ENCODE measurements at regions not wholly inside any gene's neighbourhood (a gene's known extent, or its start where the extent isn't known, plus 50 kb on each side); places are given as distances from the start of the nearest gene placed in this dataset.

- TF ChIP-seq, protein P1, sequence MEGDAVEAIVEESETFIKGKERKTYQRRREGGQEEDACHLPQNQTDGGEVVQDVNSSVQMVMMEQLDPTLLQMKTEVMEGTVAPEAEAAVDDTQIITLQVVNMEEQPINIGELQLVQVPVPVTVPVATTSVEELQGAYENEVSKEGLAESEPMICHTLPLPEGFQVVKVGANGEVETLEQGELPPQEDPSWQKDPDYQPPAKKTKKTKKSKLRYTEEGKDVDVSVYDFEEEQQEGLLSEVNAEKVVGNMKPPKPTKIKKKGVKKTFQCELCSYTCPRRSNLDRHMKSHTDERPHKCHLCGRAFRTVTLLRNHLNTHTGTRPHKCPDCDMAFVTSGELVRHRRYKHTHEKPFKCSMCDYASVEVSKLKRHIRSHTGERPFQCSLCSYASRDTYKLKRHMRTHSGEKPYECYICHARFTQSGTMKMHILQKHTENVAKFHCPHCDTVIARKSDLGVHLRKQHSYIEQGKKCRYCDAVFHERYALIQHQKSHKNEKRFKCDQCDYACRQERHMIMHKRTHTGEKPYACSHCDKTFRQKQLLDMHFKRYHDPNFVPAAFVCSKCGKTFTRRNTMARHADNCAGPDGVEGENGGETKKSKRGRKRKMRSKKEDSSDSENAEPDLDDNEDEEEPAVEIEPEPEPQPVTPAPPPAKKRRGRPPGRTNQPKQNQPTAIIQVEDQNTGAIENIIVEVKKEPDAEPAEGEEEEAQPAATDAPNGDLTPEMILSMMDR (IDR thresholded peaks at IDR 0.05; ENCODE audit: low read depth, low read length) = no peak
- no peak for DNase-seq (ENCODE audit: extremely low read depth, low read depth)
These were observed 69.8 kb downstream of the TNFSF18 start for GRCh38 chr1:172980971-172981370.

Measured in AG09319 (cell line).